Coronary artery (tissue), 2 donors: ENCODE measurements at regions not wholly inside any gene's neighbourhood (a gene's known extent, or its start where the extent isn't known, plus 50 kb on each side); places are given as distances from the start of the nearest gene placed in this dataset.

Experiments used
- DNase-seq: peaks from one replicate; pipeline ENCODE4 v3.0.0-alpha.2; 2017; ENCODE audit warnings: low spot score
- H3K27ac ChIP-seq, 2 donors: fragments of 200-600 bp; sonication (generic); one replicate each; pipeline ENCODE4 v1.5.1; 2016 to 2019
- H3K4me3 ChIP-seq: fragments of 200-600 bp; sonication (generic); 2 replicates; pipeline ENCODE4 v1.5.1; 2016; ENCODE audit warnings: mild to moderate bottlenecking, moderate library complexity
- TF ChIP-seq, protein P1 (sequence below): fragments of 200-600 bp; sonication (generic); IDR thresholded peaks from one replicate; pipeline ENCODE4 v1.5.1; 2019; ENCODE audit warnings: antibody characterized with exemption

DNA sequence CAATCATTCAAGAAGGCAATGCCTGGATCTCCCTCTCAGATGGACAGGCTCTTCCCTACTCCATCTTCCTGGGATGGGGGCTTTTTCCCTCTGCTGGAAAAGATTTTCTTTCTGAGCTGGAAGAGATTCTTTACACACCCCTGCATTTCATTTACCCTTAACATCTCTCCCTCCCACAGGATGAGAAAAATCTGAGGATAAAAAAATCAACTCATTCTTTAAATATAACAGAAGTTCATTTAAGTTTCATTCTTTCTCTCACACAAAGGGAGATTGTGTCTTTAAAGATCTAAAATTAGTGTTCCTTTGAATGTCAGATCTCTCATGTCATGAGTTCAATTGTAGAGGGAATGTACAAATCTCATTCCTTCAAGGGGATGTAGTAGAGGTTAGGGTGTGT, 109.0 kb downstream of the ZNF518B start:
- DNase-seq: no peak
- TF ChIP-seq, protein P1, sequence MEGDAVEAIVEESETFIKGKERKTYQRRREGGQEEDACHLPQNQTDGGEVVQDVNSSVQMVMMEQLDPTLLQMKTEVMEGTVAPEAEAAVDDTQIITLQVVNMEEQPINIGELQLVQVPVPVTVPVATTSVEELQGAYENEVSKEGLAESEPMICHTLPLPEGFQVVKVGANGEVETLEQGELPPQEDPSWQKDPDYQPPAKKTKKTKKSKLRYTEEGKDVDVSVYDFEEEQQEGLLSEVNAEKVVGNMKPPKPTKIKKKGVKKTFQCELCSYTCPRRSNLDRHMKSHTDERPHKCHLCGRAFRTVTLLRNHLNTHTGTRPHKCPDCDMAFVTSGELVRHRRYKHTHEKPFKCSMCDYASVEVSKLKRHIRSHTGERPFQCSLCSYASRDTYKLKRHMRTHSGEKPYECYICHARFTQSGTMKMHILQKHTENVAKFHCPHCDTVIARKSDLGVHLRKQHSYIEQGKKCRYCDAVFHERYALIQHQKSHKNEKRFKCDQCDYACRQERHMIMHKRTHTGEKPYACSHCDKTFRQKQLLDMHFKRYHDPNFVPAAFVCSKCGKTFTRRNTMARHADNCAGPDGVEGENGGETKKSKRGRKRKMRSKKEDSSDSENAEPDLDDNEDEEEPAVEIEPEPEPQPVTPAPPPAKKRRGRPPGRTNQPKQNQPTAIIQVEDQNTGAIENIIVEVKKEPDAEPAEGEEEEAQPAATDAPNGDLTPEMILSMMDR: no peak
- no peak overlapping the region for H3K4me3 ChIP-seq
- no peak overlapping the region for H3K27ac ChIP-seq

DNA sequence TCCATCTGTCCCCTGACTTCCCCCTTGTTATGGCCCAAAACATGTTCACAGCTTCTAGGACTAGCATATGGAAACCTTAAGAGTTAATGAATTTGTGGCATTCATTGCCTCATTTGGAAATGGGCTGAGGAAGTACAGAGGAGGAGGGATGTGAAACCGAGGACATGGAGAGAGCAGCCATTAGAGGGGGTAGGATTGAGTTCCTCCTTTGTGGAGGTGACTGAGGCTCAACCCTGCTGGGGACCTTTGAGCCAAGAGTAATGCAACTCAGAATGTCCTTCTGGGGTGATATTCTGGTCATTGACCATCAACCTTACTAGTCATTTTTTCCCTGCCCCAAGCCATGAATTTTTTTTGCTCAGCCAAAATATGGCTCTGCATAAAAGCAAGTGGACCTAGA, 109.4 kb downstream of the ZNF518B start:
- TF ChIP-seq, protein P1: no peak
- no peak for DNase-seq
- no peak overlapping the region for H3K27ac ChIP-seq
- H3K4me3 ChIP-seq: no peak overlapping the region

DNA sequence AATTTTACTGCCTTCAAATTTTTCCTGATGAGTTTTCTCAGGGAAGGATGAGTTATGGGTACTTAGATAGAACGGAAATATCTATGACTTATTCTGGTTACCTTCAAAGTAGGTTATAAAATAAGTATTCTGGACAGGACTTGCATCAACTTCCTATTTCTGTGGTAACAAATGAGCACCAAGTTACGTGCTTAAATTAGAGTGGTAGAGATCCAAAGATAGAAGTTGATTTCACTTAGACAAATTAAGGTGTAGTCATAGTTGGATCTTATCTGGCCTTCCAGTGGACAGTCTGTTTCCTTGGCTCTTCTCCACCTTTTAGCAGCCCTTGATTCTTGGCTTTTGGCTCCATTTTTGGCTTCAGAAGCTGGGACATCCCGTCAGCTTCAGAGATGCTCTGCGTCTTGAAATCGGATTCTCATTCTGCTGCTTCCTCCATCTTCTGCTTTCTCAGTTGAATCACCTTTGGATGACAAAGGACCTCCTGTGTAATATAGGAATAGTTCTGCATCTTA, 109.9 kb downstream of the ZNF518B start:
- DNase-seq: no peak
- TF ChIP-seq, protein P1: no peak
- H3K4me3 ChIP-seq: no peak overlapping the region
- H3K27ac ChIP-seq: no peak overlapping the region

DNA sequence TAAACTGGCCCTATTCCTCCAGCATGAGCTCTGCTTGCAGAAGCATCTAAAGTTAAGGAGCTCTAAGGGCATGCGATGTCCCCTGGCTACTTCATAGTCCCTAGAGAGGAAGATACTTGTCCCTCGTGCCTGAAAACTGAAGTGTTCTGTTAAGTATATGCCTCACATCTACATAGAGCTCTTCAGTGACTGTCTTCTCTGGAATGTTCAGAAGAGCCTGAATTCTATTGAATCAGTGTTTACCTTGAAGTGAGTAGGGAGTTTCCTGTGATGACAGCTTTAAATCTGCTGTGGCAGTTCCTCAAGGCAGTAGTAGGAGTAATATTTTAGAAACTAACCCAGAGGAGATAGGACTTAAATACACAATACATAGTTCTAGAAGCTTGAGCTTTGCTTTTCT, 111.2 kb downstream of the ZNF518B start:
- Histone ChIP-seq H3K27ac (no peak overlapping the region), H3K4me3 (no peak overlapping the region)
- TF ChIP-seq, protein P1: no peak
- no peak for DNase-seq

DNA sequence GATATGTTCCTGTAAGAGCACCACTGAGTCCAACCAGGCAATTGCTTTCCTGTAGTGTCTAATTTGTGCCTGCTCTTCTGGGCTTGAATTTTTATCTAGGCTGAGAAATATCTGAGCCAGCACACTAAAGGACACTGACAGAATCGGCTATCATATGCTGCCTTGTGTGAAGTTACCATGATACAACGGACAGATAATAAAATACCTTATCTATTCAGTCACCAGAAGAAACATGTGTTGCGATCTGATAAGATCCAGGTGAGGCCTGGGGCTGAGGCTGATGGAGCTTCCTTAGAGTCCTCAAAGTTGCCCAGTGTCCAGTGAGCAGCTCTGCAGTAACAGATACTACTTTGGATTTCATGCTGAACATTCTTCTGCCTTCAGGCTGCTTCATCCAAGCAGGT, 111.8 kb downstream of the ZNF518B start:
- Histone ChIP-seq H3K4me3 (no peak overlapping the region), H3K27ac (no peak overlapping the region)
- DNase-seq: no peak
- TF ChIP-seq, protein P1: no peak

DNA sequence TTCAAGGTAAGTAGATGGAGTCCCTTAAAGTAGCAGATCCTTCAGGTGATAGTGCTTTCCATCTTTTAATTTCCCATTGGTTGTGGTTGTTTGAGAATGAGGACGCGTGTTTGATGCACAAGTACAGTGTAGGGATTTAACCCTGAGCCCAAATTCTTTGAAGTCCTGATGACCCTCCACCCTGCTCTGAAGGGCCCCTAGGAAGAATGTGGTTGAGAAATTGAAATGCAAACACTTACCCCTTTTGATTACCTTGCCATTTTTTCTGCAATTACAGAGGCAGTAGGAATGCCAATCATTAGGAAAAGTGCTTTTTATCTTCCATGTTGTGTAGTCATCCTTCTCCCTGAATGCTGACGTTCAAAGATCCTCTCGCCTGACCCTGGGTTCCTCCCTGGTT, 112.4 kb downstream of the ZNF518B start:
- TF ChIP-seq, protein P1: no peak
- no peak for DNase-seq
- Histone ChIP-seq H3K27ac (no peak overlapping the region), H3K4me3 (no peak overlapping the region)

DNA sequence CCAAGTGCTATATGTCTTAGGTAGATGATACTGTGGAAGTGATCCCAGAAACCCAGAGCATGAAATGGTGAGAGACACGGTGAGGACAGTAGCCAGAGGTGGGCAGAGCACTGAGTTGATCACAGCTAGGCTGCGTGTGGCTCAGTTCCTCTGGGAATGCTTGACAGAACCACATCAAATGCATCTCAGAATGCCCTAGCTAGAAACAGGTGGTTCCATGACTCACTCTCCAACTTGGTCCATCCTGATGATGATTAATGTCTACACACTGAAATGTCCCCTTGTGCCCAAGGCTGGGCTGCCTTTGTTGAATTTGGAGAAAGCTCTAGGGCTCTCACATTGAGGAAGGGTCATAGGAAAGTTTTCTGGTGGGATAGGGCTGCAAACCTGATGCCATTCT, 113.6 kb downstream of the ZNF518B start:
- TF ChIP-seq, protein P1: no peak
- Histone ChIP-seq H3K27ac (no peak overlapping the region), H3K4me3 (no peak overlapping the region)
- DNase-seq: no peak
